BLaER1 treated with 17β-estradiol and CSF1 and Interleukin-3, amounts not matched to agents 10 nM and 100 nM (cell line): ENCODE measurements at regions not wholly inside any gene's neighbourhood (a gene's known extent, or its start where the extent isn't known, plus 50 kb on each side); places are given as distances from the start of the nearest gene placed in this dataset.
A peak's percentile ranks its signal among the peaks of the same experiment; 100 is the strongest.

Experiments
- H3K27ac ChIP-seq, 11 experiments: shearing (Covaris generic); formaldehyde crosslinking; 2 replicates each; pipeline ENCODE4 v1.8.1; 2022
- H3K27me3 ChIP-seq, 11 experiments: shearing (Covaris generic); formaldehyde crosslinking; 2 replicates each; pipeline ENCODE4 v1.8.1; 2022
- H3K36me3 ChIP-seq, 11 experiments: shearing (Covaris generic); formaldehyde crosslinking; 2 replicates each; pipeline ENCODE4 v1.8.1; 2022
- H3K4me1 ChIP-seq, 10 experiments: shearing (Covaris generic); formaldehyde crosslinking; 2 replicates each; pipeline ENCODE4 v1.8.1; 2022
- H3K4me2 ChIP-seq, 11 experiments: shearing (Covaris generic); formaldehyde crosslinking; 2 replicates each; pipeline ENCODE4 v1.8.1; 2022
- H3K4me3 ChIP-seq, 10 experiments: shearing (Covaris generic); formaldehyde crosslinking; 2 replicates each; pipeline ENCODE4 v1.8.1; 2022
- H3K9ac ChIP-seq, 11 experiments: shearing (Covaris generic); formaldehyde crosslinking; 2 replicates each; pipeline ENCODE4 v1.8.1; 2022
- H3K9me3 ChIP-seq, 11 experiments: shearing (Covaris generic); formaldehyde crosslinking; replicated peaks in 1 of 11; 2 replicates each; pipeline ENCODE4 v1.8.1; 2022
- H4K20me1 ChIP-seq, 11 experiments: shearing (Covaris generic); formaldehyde crosslinking; 2 replicates each; pipeline ENCODE4 v1.8.1; 2022
- Cebpa-rat ChIP-seq, 11 experiments: shearing (Covaris generic); IDR thresholded peaks; 2 replicates each; pipeline ENCODE4 v1.8.1; 2022

DNA sequence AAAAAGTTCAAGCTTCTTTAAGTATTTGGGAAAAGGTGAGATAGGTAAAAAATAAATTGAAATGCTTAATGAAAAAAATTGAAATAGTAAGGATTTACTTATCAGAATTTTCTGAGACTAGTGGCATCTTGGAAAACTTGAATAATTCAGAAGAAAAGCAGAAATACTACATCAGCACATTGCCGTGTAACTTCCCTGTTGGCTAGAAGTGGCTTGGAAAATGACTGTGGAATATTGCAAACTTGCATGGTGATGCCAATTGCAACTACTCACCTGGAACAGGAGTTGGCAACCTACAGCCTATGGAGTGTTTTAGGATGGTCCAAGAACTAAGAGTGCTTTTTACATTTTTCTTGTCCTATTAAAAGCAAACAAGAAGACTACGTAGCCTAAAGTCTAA lies 603.5 kb upstream of the VRK2 start:
- H3K4me2 ChIP-seq: no peak overlapping the region
- H3K36me3 ChIP-seq: no peaks in the 10 kb centered on the region
- no peaks in the 10 kb centered on the region for H3K27me3 ChIP-seq
- no peak overlapping the region for H3K4me3 ChIP-seq
- H3K4me1 ChIP-seq: peaks cover 0 to 10% (median 0%) of the 10 kb centered on the region in 10 experiments; a peak in 5 of 20 replicates
- no peak overlapping the region for H3K27ac ChIP-seq
- no peak for TF ChIP-seq Cebpa-rat (IDR thresholded peaks at IDR 0.05)
- no peaks in the 10 kb centered on the region for H4K20me1 ChIP-seq
- H3K9me3 ChIP-seq: no peaks in the 10 kb centered on the region
- H3K9ac ChIP-seq: no peak overlapping the region

DNA sequence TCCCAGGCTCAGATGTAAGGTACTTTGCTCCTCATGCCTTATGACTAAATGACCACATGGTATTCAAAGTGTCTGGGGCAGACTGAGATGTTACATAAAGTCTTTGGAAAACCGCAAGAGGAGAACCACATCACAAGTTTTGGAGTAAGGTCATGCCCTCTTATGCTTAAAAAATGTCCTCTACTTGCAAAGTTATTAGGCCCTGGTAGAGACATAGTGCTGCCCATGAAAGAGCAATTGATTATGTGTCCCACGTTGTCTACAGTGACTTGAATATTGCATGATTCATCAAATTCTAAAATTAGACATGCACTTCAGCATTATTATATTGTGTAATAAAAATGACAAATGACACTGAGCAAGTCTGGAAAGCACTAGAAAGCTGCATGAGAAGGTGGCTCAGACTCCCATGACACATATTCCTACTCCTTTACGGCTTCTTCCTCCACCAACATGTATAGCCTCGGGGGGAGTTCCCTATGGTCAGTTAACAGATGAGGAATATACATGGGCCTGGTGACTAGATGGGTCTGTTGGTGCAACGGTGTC lies 602.6 kb upstream of the VRK2 start:
- no peaks in the 10 kb centered on the region for H4K20me1 ChIP-seq
- H3K4me1 ChIP-seq: peaks cover 0 to 10% (median 0%) of the 10 kb centered on the region in 10 experiments; a peak in 5 of 20 replicates
- no peak overlapping the region for H3K9ac ChIP-seq
- H3K4me2 ChIP-seq: 0 out of 22 replicates have a peak overlapping the region, but pooled peaks of 1 of the 11 experiments have one; percentile 9
- no peak for TF ChIP-seq Cebpa-rat (IDR thresholded peaks at IDR 0.05)
- no peaks in the 10 kb centered on the region for H3K36me3 ChIP-seq
- H3K9me3 ChIP-seq: no peaks in the 10 kb centered on the region
- no peak overlapping the region for H3K4me3 ChIP-seq
- no peak overlapping the region for H3K27ac ChIP-seq
- no peaks in the 10 kb centered on the region for H3K27me3 ChIP-seq

DNA sequence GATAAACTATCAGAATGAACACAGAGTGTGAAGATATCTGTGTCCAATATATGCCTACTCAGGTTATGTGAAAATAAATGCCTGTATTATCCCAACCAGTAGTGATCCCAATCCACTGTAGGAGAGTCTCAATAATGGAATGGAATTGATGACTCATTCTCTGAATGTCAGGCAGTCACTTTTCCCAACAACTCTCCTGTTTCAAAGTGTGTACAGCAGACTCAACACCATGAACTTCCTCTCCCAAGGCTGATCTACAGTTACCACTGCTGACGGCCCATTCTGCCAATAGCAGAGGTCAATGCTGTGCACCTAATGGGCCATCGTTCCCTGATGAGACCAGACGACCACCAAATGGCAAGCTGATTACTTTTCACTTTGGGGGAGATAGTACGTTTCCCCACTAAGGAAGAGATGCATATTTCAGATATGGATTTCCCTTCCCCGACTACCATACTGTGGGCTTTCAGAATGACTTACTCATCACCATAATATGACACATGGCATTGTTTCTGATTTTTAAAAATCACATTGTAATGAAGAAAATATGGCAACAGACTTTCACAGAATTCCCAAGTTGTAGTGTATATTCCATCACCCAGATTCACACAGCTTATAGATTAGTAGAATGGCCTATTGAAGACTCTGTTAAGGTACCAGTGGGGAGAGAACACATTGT lies 601.7 kb upstream of the VRK2 start:
- Histone ChIP-seq H4K20me1 (no peaks in the 10 kb centered on the region), H3K36me3 (no peaks in the 10 kb centered on the region), H3K27me3 (no peaks in the 10 kb centered on the region), H3K27ac (no peak overlapping the region), H3K4me3 (no peak overlapping the region), H3K9ac (no peak overlapping the region), H3K4me1 (peaks cover 0 to 10% (median 0%) of the 10 kb centered on the region in 10 experiments; a peak in 5 of 20 replicates), H3K4me2 (0 out of 22 replicates have a peak overlapping the region, but pooled peaks of 1 of the 11 experiments have one; percentile 9), H3K9me3 (no peaks in the 10 kb centered on the region)
- TF ChIP-seq Cebpa-rat (IDR thresholded peaks at IDR 0.05): no peak

DNA sequence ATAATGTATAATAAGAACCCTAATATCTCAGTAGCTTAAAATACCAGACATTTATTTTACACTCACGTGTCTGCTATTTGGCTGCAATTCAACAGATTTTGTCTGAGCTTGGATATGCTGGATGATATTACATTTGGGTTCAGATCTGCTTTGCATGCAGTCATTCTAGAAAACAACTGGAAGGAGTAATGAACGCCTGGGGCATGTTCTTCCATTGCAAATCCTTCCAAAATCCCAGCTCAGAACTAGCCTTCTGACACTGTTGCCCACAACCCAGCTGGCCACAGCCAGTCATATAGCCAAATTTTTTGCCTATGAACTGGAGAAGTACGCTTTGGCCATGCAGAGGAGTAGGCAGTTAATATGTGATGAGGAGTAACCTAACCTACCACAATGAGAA lies 597.8 kb upstream of the VRK2 start:
- Histone ChIP-seq H3K9ac (no peak overlapping the region), H4K20me1 (no peaks in the 10 kb centered on the region), H3K27ac (no peak overlapping the region)

DNA sequence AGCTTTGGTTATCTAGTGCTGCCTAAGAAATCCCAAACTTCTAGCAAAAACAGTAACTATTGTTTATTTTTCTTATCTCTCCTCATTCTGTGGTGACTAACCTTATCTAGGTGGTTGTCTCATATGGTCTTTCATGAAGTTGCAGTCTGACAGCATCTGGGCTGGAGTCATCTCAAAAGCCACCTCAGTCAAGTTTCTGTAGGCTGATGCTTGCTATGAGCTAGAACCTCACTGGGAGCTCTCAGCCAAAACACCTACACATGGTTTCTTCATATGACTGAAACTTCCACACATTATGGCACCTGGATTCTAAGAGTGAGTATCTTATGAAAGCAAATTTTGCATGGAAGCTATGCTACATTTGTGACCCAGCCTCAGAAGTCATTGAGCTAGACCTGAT lies 596.4 kb upstream of the VRK2 start:
- no peaks in the 10 kb centered on the region for H4K20me1 ChIP-seq
- H3K36me3 ChIP-seq: no peaks in the 10 kb centered on the region
- no peak overlapping the region for H3K27ac ChIP-seq
- TF ChIP-seq Cebpa-rat (IDR thresholded peaks at IDR 0.05): no peak
- no peak overlapping the region for H3K4me3 ChIP-seq
- no peak overlapping the region for H3K9ac ChIP-seq
- H3K9me3 ChIP-seq: no peaks in the 10 kb centered on the region
- H3K27me3 ChIP-seq: no peaks in the 10 kb centered on the region
- no peaks in the 10 kb centered on the region for H3K4me1 ChIP-seq
- no peak overlapping the region for H3K4me2 ChIP-seq

More for the DNA sequence above, 597.8 kb upstream of the VRK2 start:
- no peaks in the 10 kb centered on the region for H3K36me3 ChIP-seq
- no peak overlapping the region for H3K4me2 ChIP-seq
- peaks cover 0 to 9% (median 0%) of the 10 kb centered on the region in 10 experiments; a peak in 5 of 20 replicates for H3K4me1 ChIP-seq
- H3K9me3 ChIP-seq: no peaks in the 10 kb centered on the region
- no peak overlapping the region for H3K4me3 ChIP-seq
- H3K27me3 ChIP-seq: no peaks in the 10 kb centered on the region
- no peak for TF ChIP-seq Cebpa-rat (IDR thresholded peaks at IDR 0.05)

DNA sequence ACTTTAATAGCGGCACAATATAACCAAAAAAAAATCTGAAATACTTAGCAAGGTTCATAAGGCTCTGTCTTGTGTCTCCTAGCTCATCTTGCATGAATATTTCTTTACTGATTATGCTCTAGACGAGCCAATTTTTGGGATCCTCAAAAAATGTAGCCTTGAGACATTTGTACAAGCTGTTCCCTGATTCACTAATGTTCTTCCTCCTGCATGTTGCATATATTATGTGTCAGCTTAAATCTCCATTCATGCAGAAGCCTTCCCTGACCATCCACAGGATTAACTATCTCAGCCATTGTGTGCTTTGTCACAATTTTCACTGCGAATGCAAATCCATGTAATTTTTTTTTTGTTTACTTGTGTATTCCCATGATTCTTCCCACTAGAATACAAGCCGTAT lies 594.0 kb upstream of the VRK2 start:
- H3K4me3 ChIP-seq: no peak overlapping the region
- no peak for TF ChIP-seq Cebpa-rat (IDR thresholded peaks at IDR 0.05)
- no peak overlapping the region for H3K27ac ChIP-seq
- H3K4me1 ChIP-seq: no peaks in the 10 kb centered on the region
- no peak overlapping the region for H3K9ac ChIP-seq
- H3K36me3 ChIP-seq: no peaks in the 10 kb centered on the region
- H3K4me2 ChIP-seq: no peak overlapping the region
- no peaks in the 10 kb centered on the region for H4K20me1 ChIP-seq
- no peaks in the 10 kb centered on the region for H3K27me3 ChIP-seq
- no peaks in the 10 kb centered on the region for H3K9me3 ChIP-seq

DNA sequence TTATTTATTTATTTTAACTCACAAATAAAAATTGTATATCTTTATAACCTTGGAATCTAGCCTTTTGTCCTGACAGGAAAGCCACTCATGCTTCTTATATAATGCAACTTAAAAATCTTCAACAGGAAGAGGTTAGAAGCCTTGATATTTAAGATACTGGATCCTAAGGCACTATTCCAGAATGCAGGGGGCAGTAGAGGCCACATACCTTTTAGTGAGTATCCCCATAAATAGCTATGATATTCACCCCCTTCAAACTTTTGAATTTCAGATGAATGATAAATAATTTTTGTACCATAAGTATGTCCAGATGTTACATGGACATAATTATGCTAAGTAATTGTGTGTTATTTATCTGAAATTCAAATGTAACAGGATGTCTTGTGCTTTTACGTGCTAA lies 592.7 kb upstream of the VRK2 start:
- H3K4me3 ChIP-seq: no peak overlapping the region
- no peaks in the 10 kb centered on the region for H3K9me3 ChIP-seq
- H3K36me3 ChIP-seq: no peaks in the 10 kb centered on the region
- H3K4me1 ChIP-seq: no peaks in the 10 kb centered on the region
- no peak for TF ChIP-seq Cebpa-rat (IDR thresholded peaks at IDR 0.05)
- H3K9ac ChIP-seq: no peak overlapping the region
- no peaks in the 10 kb centered on the region for H4K20me1 ChIP-seq
- H3K27me3 ChIP-seq: no peaks in the 10 kb centered on the region
- H3K4me2 ChIP-seq: no peak overlapping the region
- no peak overlapping the region for H3K27ac ChIP-seq

DNA sequence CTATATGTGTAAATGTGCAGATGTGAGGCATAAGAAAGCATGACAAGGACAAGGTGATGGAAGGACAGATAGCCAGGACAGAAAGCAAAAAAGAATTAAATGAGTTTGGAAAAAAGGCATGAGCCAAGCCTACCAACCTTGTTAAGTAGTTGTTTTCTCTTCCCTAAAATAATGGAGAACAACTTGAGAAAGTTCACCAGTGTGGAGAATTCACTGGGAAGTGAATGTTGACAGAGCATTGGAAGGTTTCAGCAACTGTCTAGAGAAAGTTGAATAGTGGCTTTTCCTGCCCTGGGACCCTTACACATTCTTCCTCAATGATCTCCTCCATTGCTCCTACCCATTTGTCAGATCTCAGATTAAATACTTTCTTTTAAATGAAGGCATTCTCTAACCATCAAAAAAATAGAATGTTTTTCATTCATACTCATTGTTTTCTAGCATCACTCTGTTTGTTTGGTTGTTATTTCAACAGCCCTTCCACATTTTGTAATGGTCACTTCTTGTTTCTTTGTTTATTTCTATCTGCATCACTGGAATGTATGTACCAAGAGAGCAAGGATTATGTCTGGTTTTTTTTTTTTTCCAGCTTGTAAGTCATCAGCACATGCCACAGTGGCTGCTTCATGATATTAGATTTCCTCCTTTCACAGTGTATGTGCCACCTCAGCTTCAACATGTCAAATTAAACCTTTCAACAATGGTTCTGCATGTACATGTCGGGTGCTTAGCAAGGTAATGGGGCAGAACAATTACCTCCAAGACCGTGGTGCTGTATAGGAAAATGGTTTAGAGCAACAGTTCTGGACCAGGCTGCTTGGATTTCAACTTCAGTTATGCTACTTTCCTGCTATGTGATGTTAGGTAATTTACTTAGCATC lies 586.0 kb upstream of the VRK2 start:
- Histone ChIP-seq H3K27ac (no peak overlapping the region), H3K36me3 (no peaks in the 10 kb centered on the region), H4K20me1 (no peaks in the 10 kb centered on the region), H3K4me1 (no peaks in the 10 kb centered on the region), H3K4me2 (no peak overlapping the region), H3K27me3 (no peaks in the 10 kb centered on the region), H3K4me3 (no peak overlapping the region), H3K9ac (no peak overlapping the region), H3K9me3 (no peaks in the 10 kb centered on the region)
- TF ChIP-seq Cebpa-rat (IDR thresholded peaks at IDR 0.05): no peak

DNA sequence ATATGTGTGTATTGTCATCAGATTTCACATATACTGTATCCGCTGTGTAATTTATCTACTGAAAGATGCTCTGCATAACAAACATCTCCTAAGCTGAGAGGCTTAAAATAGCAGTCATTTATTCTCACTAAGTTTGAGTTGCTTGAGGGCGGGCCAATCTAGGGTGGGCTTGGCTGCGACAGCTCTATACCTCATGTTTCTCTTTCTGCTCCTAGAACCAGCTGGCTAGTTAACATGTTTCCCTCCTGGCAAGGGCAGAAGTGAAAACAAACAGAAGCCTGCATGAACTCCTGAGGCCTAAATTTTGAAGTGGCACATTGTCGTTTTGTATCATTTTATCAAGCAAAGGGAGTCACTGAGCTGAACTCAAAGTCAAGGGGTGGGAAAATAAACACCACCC lies 585.0 kb upstream of the VRK2 start:
- Histone ChIP-seq H3K27me3 (no peaks in the 10 kb centered on the region), H3K9ac (no peak overlapping the region)
- TF ChIP-seq Cebpa-rat (IDR thresholded peaks at IDR 0.05): no peak

More for the DNA sequence above, 585.0 kb upstream of the VRK2 start:
- H3K36me3 ChIP-seq: no peaks in the 10 kb centered on the region
- H4K20me1 ChIP-seq: no peaks in the 10 kb centered on the region
- H3K4me3 ChIP-seq: no peak overlapping the region
- no peaks in the 10 kb centered on the region for H3K4me1 ChIP-seq
- H3K9me3 ChIP-seq: no peaks in the 10 kb centered on the region
- no peak overlapping the region for H3K27ac ChIP-seq
- no peak overlapping the region for H3K4me2 ChIP-seq
